ENCODE measurements at regions not wholly inside any gene's neighbourhood (a gene's known extent, or its start where the extent isn't known, plus 50 kb on each side); places are given as distances from the start of the nearest gene placed in this dataset.

- FAIRE-seq, result no peak
- Histone ChIP-seq H3K9me3 (ENCODE audit: low read length) (no peaks in the 10 kb centered on the region), H2AFZ (ENCODE audit: low read length) (no peak overlapping the region), H4K20me1 (ENCODE audit: insufficient read depth, low read length) (no peaks in the 10 kb centered on the region), H3K27me3 (ENCODE audit: control insufficient read depth in 1 of 2, insufficient read depth in 2 of 2, low read length in 2 of 2) (peaks cover 0 to 14% of the 10 kb centered on the region in 2 experiments; a peak in 3 of 5 replicates), H3K36me3 (replicated peaks in 1 of 2; ENCODE audit: control insufficient read depth in 1 of 2, insufficient read depth in 2 of 2, low read length in 2 of 2) (no peaks in the 10 kb centered on the region), H3K4me2 (ENCODE audit: low read depth, low read length) (no peak overlapping the region), H3K79me2 (ENCODE audit: insufficient read depth, low read length) (no peaks in the 10 kb centered on the region), H3K4me3 (replicated peaks in 1 of 3; ENCODE audit: insufficient read depth in 1 of 3, low read depth in 2 of 3, low read length in 3 of 3) (no peak overlapping the region), H3K4me1 (ENCODE audit: insufficient read depth, low read length) (no peaks in the 10 kb centered on the region), H3K27ac (ENCODE audit: extremely low read length, insufficient read depth, low read length) (no peak overlapping the region), H3K9ac (ENCODE audit: insufficient read depth, low read depth, low read length) (no peak overlapping the region)
- DNase-seq (ENCODE audit: low spot score), result no peak
- BruUV-seq (replicated peaks), result no TSS peak
- POLR2A ChIA-PET, result no interaction called here
- intact Hi-C loops (cut with micrococcal nuclease; ENCODE audit: unreplicated experiment), result no loop called here
- 0% methylated on average over 1 of the region's 1 CpG for WGBS (ENCODE audit: low lambda C conversion rate)
- ATAC-seq, result no peak
- CTCF ChIA-PET (ENCODE audit: low intra/inter-chr PET ratio, low total read pairs), result no interaction called here
- TF ChIP-seq ZNF276 (CRISPR knock-in tag; IDR thresholded peaks at IDR 0.05; ENCODE audit: low read depth), result no peak
- TF ChIP-seq ZNF607 (CRISPR knock-in tag; IDR thresholded peaks at IDR 0.05; ENCODE audit: borderline replicate concordance), result no peak
- TF ChIP-seq E2F1 (CRISPR knock-in tag; IDR thresholded peaks at IDR 0.05), result no peak
- no peak for TF ChIP-seq ZNF20 (CRISPR knock-in tag; IDR thresholded peaks at IDR 0.05)
- no peak for TF ChIP-seq ZNF724P (CRISPR knock-in tag; IDR thresholded peaks at IDR 0.05; ENCODE audit: borderline replicate concordance)
- TF ChIP-seq AKAP8 (CRISPR knock-in tag; IDR thresholded peaks at IDR 0.05), result no peak
- in situ Hi-C loops (cut with HindIII; ENCODE audit: extremely low pct_ligation_motif_present, low pct_unique_long_range_greater_than_20kb), result no loop called here
Observed at GRCh38 chr3:189096092-189096491, 75.7 kb upstream of the TPRG1 start.

GRCh38 chr3:189099031-189099471, 72.7 kb upstream of the TPRG1 start:
- no peak overlapping the region for H3K9ac ChIP-seq (ENCODE audit: insufficient read depth, low read depth, low read length)
- no peaks in the 10 kb centered on the region for H3K36me3 ChIP-seq (replicated peaks in 1 of 2; ENCODE audit: control insufficient read depth in 1 of 2, insufficient read depth in 2 of 2, low read length in 2 of 2)
- no TSS peak for BruUV-seq (replicated peaks)
- H3K27ac ChIP-seq (ENCODE audit: extremely low read length, insufficient read depth, low read length), result no peak overlapping the region
- ChIA-PET CTCF (ENCODE audit: low intra/inter-chr PET ratio, low total read pairs) (no interaction called here), POLR2A (no interaction called here)
- no peaks in the 10 kb centered on the region for H3K79me2 ChIP-seq (ENCODE audit: insufficient read depth, low read length)
- no peaks in the 10 kb centered on the region for H4K20me1 ChIP-seq (ENCODE audit: insufficient read depth, low read length)
- ATAC-seq (no peak), FAIRE-seq (no peak), DNase-seq (ENCODE audit: low spot score) (no peak)
- H3K4me2 ChIP-seq (ENCODE audit: low read depth, low read length), result no peak overlapping the region
- peaks cover 0 to 12% of the 10 kb centered on the region in 2 experiments; a peak in 3 of 5 replicates for H3K27me3 ChIP-seq (ENCODE audit: control insufficient read depth in 1 of 2, insufficient read depth in 2 of 2, low read length in 2 of 2)
- intact Hi-C loops (cut with micrococcal nuclease; ENCODE audit: unreplicated experiment) (no loop called here), in situ Hi-C loops (cut with HindIII; ENCODE audit: extremely low pct_ligation_motif_present, low pct_unique_long_range_greater_than_20kb) (no loop called here)
- no peaks in the 10 kb centered on the region for H3K4me1 ChIP-seq (ENCODE audit: insufficient read depth, low read length)
- no peak overlapping the region for H3K4me3 ChIP-seq (replicated peaks in 1 of 3; ENCODE audit: insufficient read depth in 1 of 3, low read depth in 2 of 3, low read length in 3 of 3)
- 57% methylated on average over 7 of the region's 12 CpGs for WGBS (ENCODE audit: low lambda C conversion rate)
- no peaks in the 10 kb centered on the region for H3K9me3 ChIP-seq (ENCODE audit: low read length)
- no peak overlapping the region for H2AFZ ChIP-seq (ENCODE audit: low read length)
- no peak for TF ChIP-seq DZIP1 (CRISPR knock-in tag; IDR thresholded peaks at IDR 0.05)
- TF ChIP-seq ZNF713 (CRISPR knock-in tag; IDR thresholded peaks at IDR 0.05), result no peak
- TF ChIP-seq PRMT3 (CRISPR knock-in tag; IDR thresholded peaks at IDR 0.05; ENCODE audit: borderline replicate concordance, low read depth), result no peak
- no peak for TF ChIP-seq TCF7 (IDR thresholded peaks at IDR 0.05; ENCODE audit: low read depth)
- no peak for TF ChIP-seq KLF11 (CRISPR knock-in tag; IDR thresholded peaks at IDR 0.05)
- TF ChIP-seq ZBTB43 (CRISPR knock-in tag; conservative IDR thresholded peaks at IDR 0.05), result no peak
- TF ChIP-seq ZNF558 (CRISPR knock-in tag; IDR thresholded peaks at IDR 0.05; ENCODE audit: borderline replicate concordance), result no peak
